K562 (cell line): ENCODE measurements at regions not wholly inside any gene's neighbourhood (a gene's known extent, or its start where the extent isn't known, plus 50 kb on each side); places are given as distances from the start of the nearest gene placed in this dataset.

Source experiments
- ATAC-seq: fragments of 200-7000 bp; cut with Tn5 transposase; 3 replicates; pipeline ENCODE4 v1.9.1; 2020; ENCODE audit warnings: moderate library complexity
- BruUV-seq: library from RNA; stranded (reverse); fragments of 400-500 nt; replicated peaks from 2 replicates; lab custom pipeline; 2021; lab: Mats Ljungman, UMichigan
- CTCF ChIA-PET: fragments of 300-600 bp; formaldehyde crosslinking; extraction: SDS; loops from one replicate; lab custom pipeline; 2021; ENCODE audit warnings: low intra/inter-chr PET ratio; lab: Yijun Ruan, JAX
- POLR2A ChIA-PET: fragments of 300-600, 350-650 bp; sonication (Branson Sonifier 250); formaldehyde crosslinking; extraction: SDS; loops from one replicate; lab custom pipeline; 2021; ENCODE audit warnings: antibody characterized with exemption, inconsistent platforms; lab: Yijun Ruan, JAX
- DNase-seq, 4 experiments: peaks; one replicate each; pipeline versions ENCODE4 v3.0.0 to v3.0.0-alpha.2; 2011 to 2018; ENCODE audit warnings: low spot score in 3 of 4, mixed read lengths in 3 of 4; ENCODE audit errors: extremely low read depth in 1 of 4
- FAIRE-seq: peaks from 2 replicates; lab custom pipeline; 2011; peaks lifted over from hg19 to GRCh38; lab: Jason Lieb, UNC
- H2AFZ ChIP-seq: 2 replicates; pipeline ENCODE4 v1.6.0; 2011; ENCODE audit warnings: low read depth, low read length, control low read depth, inconsistent platforms
- H3K27ac ChIP-seq: fragments of 200-600 bp; 3 replicates; pipeline ENCODE4 v1.8.0; 2011; ENCODE audit warnings: low read depth, mild to moderate bottlenecking, control low read depth, inconsistent platforms, low read length, moderate library complexity, mixed read lengths; ENCODE audit errors: extremely low read depth
- H3K27me3 ChIP-seq, 2 experiments: fragments of 300-600 bp in 1 of 2; 2 replicates in 1 of 2; 3 replicates in 1 of 2; pipeline versions ENCODE4 v1.6.0 to v1.8.0; 2011; ENCODE audit warnings: inconsistent platforms in 2 of 2, low read length in 2 of 2, mild to moderate bottlenecking in 1 of 2, mixed read lengths in 1 of 2, moderate library complexity in 1 of 2; ENCODE audit not compliant: control insufficient read depth in 2 of 2, insufficient read depth in 2 of 2
- H3K36me3 ChIP-seq: fragments of 300-600 bp; 3 replicates; pipeline ENCODE4 v1.8.0; 2011; ENCODE audit warnings: mild to moderate bottlenecking, low read length, inconsistent platforms; ENCODE audit not compliant: control insufficient read depth, insufficient read depth
- H3K4me1 ChIP-seq, 2 experiments: fragments of 200-600 bp in 1 of 2; replicated peaks in 1 of 2; 2 replicates in 1 of 2; 3 replicates in 1 of 2; pipeline versions ENCODE4 v1.5.1 to v1.8.0; 2011; ENCODE audit warnings: inconsistent platforms in 2 of 2, low read length in 2 of 2, mild to moderate bottlenecking in 1 of 2, mixed read lengths in 1 of 2, moderate library complexity in 1 of 2; ENCODE audit not compliant: control insufficient read depth in 2 of 2, insufficient read depth in 2 of 2
- H3K4me2 ChIP-seq: 2 replicates; pipeline ENCODE4 v1.6.1; 2011; ENCODE audit warnings: low read length, control low read depth, inconsistent platforms, mixed read lengths; ENCODE audit not compliant: insufficient read depth
- H3K4me3 ChIP-seq: fragments of 200-600 bp; sonication (generic), shearing (Covaris generic); 2 replicates; pipeline ENCODE4 v1.5.1; 2016; ENCODE audit warnings: control low read depth, inconsistent platforms
- H3K79me2 ChIP-seq: fragments of 200-600 bp; 3 replicates; pipeline ENCODE4 v1.8.0; 2011; ENCODE audit warnings: low read length, inconsistent platforms; ENCODE audit not compliant: control insufficient read depth, insufficient read depth
- H3K9ac ChIP-seq, 2 experiments: 2 replicates each; pipeline versions ENCODE4 v1.6.0 to v1.6.1; 2011; ENCODE audit warnings: low read depth in 2 of 2, low read length in 2 of 2, control low read depth in 1 of 2, inconsistent platforms in 1 of 2, mild to moderate bottlenecking in 1 of 2, mixed read lengths in 1 of 2; ENCODE audit not compliant: insufficient read depth in 1 of 2
- H3K9me1 ChIP-seq: one replicate; pipeline ENCODE4 v1.6.0; 2011; ENCODE audit warnings: inconsistent platforms, mild to moderate bottlenecking, low read length, moderate library complexity; ENCODE audit not compliant: control insufficient read depth, insufficient read depth
- H3K9me3 ChIP-seq: replicated peaks from 2 replicates; pipeline ENCODE4 v1.5.1; 2011; ENCODE audit warnings: low read depth, low read length, inconsistent platforms; ENCODE audit not compliant: control insufficient read depth, insufficient read depth
- H4K20me1 ChIP-seq: replicated peaks from 2 replicates; pipeline ENCODE4 v1.6.1; 2011; ENCODE audit warnings: low read length, inconsistent platforms, mixed read lengths; ENCODE audit not compliant: control insufficient read depth, insufficient read depth
- MCM2 ChIP-seq: fragments of 450-650 bp; IDR thresholded peaks from 2 replicates; pipeline ENCODE4 v1.6.1; 2017; ENCODE audit warnings: low read depth, mild to moderate bottlenecking
- MYBL2 ChIP-seq, 2 experiments: fragments of 450-650 bp in 1 of 2; sonication (generic) in 1 of 2; formaldehyde crosslinking in 1 of 2; IDR thresholded peaks; 2 replicates each; pipeline versions ENCODE4 v1.6.1 to v1.8.1; 2017 to 2022; ENCODE audit warnings: borderline replicate concordance in 1 of 2, inconsistent platforms in 1 of 2, low read depth in 1 of 2, mild to moderate bottlenecking in 1 of 2, missing genetic modification reagents in 1 of 2, moderate library complexity in 1 of 2
- NR1H2 ChIP-seq: sonication (generic); formaldehyde crosslinking; IDR thresholded peaks from 2 replicates; pipeline ENCODE4 v1.4.0; 2020; ENCODE audit warnings: mild to moderate bottlenecking, missing genetic modification reagents
- PTRF ChIP-seq: fragments of 450-650 bp; IDR thresholded peaks from 2 replicates; pipeline ENCODE4 v1.6.1; 2016; ENCODE audit warnings: mild to moderate bottlenecking, missing genetic modification characterization, missing compliant biosample characterization
- STAT5A ChIP-seq: IDR thresholded peaks from 2 replicates; pipeline ENCODE4 v1.6.1; 2012; ENCODE audit warnings: low read length, inconsistent platforms, borderline replicate concordance
- ZNF212 ChIP-seq: fragments of 450-650 bp; formaldehyde crosslinking; IDR thresholded peaks from 2 replicates; pipeline ENCODE4 v1.4.0; 2020; ENCODE audit warnings: mild to moderate bottlenecking
- ZNF764 ChIP-seq: fragments of 250-450 bp; sonication (Bioruptor Pico); IDR thresholded peaks from 2 replicates; pipeline ENCODE4 v1.4.0; 2020; ENCODE audit warnings: low read depth, mild to moderate bottlenecking, moderate library complexity
- ZNF830 ChIP-seq: fragments of 250-450 bp; sonication (Bioruptor Pico); IDR thresholded peaks from 2 replicates; pipeline ENCODE4 v1.5.0; 2021; ENCODE audit warnings: mild to moderate bottlenecking
- WGBS: fragments of 100-300 bp; shearing (Covaris generic); methylation state at CpG from one replicate; pipeline ENCODE4 v1.1.6; 2016; ENCODE audit warnings: low coverage, mixed read lengths; ENCODE audit not compliant: insufficient coverage; ENCODE audit errors: missing lambda C conversion rate; 5-methylcytosine and 5-hydroxymethylcytosine counted together
- in situ Hi-C: fragments of 300-500 bp; cut with MboI; formaldehyde crosslinking; loops from 4 replicates; pipeline ENCODE4 v1.15.0; 2018; ENCODE audit warnings: inconsistent platforms, mixed read lengths
- intact Hi-C: fragments of 100-400 bp; cut with micrococcal nuclease; formaldehyde crosslinking; loops from 2 replicates; pipeline ENCODE4 v1.14.2; 2022
- TF ChIP-seq, protein P1 (sequence below): sonication (generic); formaldehyde crosslinking; IDR thresholded peaks from 2 replicates; pipeline ENCODE4 v1.8.1; 2023; ENCODE audit warnings: mild to moderate bottlenecking, missing genetic modification reagents, moderate library complexity
- TF ChIP-seq, protein P2 (sequence below): fragments of 150-350 bp; IDR thresholded peaks from 2 replicates; pipeline ENCODE4 v1.6.1; 2014; ENCODE audit warnings: low read depth, mild to moderate bottlenecking, low read length, borderline replicate concordance

DNA sequence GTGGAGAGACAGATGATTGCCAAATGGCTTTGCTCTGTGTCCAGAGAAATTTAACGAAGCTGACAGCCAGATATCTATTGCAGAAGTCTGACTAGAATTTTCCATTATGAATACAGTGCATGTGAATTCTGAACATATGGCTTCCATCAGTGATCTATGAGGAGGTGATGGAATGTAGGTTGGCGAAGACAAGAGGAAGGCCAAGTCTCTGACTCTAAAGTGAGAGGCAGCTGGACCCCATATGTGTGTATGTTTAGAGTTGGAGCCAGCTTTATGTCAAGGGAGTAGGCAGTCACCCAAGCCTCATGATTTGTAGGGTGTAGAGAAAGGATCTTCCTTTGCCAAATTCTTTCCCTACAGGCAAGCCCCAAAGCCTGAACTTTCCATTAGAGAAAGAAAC is 76.2 kb upstream of the TEX13D start:
- ChIA-PET CTCF (no interaction called here), POLR2A (interaction anchor here (1.7 to 2.6 kb wide), 2 partner anchors 14 to 19 kb away, joined by 4 to 6 read pairs; no protein-coding TSS in a partner anchor)
- in situ Hi-C loops = no loop called here
- H3K27ac ChIP-seq = no peak overlapping the region
- FAIRE-seq (no peak), DNase-seq (no peak), ATAC-seq (no peak)
- H3K27me3 ChIP-seq = no peaks in the 10 kb centered on the region
- H3K36me3 ChIP-seq = no peaks in the 10 kb centered on the region
- no peak overlapping the region for H2AFZ ChIP-seq
- no peaks in the 10 kb centered on the region for H3K9me1 ChIP-seq
- no peaks in the 10 kb centered on the region for H3K9me3 ChIP-seq
- no peaks in the 10 kb centered on the region for H3K4me1 ChIP-seq
- no peaks in the 10 kb centered on the region for H3K79me2 ChIP-seq
- TF ChIP-seq STAT5A (no peak), PTRF (no peak), ZNF830 (CRISPR knock-in tag) (no peak), ZNF212 (no peak), NR1H2 (CRISPR knock-in tag) (no peak), ZNF764 (CRISPR knock-in tag) (no peak), MCM2 (no peak), MYBL2 (IDR thresholded peaks at IDR 0.05; ENCODE audit: low read depth) (no peak), MYBL2 (CRISPR knock-in tag; IDR thresholded peaks at IDR 0.05; ENCODE audit: borderline replicate concordance) (no peak)
- TF ChIP-seq, protein P1, sequence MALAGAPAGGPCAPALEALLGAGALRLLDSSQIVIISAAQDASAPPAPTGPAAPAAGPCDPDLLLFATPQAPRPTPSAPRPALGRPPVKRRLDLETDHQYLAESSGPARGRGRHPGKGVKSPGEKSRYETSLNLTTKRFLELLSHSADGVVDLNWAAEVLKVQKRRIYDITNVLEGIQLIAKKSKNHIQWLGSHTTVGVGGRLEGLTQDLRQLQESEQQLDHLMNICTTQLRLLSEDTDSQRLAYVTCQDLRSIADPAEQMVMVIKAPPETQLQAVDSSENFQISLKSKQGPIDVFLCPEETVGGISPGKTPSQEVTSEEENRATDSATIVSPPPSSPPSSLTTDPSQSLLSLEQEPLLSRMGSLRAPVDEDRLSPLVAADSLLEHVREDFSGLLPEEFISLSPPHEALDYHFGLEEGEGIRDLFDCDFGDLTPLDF (CRISPR knock-in tag) = no peak
- TF ChIP-seq, protein P2, sequence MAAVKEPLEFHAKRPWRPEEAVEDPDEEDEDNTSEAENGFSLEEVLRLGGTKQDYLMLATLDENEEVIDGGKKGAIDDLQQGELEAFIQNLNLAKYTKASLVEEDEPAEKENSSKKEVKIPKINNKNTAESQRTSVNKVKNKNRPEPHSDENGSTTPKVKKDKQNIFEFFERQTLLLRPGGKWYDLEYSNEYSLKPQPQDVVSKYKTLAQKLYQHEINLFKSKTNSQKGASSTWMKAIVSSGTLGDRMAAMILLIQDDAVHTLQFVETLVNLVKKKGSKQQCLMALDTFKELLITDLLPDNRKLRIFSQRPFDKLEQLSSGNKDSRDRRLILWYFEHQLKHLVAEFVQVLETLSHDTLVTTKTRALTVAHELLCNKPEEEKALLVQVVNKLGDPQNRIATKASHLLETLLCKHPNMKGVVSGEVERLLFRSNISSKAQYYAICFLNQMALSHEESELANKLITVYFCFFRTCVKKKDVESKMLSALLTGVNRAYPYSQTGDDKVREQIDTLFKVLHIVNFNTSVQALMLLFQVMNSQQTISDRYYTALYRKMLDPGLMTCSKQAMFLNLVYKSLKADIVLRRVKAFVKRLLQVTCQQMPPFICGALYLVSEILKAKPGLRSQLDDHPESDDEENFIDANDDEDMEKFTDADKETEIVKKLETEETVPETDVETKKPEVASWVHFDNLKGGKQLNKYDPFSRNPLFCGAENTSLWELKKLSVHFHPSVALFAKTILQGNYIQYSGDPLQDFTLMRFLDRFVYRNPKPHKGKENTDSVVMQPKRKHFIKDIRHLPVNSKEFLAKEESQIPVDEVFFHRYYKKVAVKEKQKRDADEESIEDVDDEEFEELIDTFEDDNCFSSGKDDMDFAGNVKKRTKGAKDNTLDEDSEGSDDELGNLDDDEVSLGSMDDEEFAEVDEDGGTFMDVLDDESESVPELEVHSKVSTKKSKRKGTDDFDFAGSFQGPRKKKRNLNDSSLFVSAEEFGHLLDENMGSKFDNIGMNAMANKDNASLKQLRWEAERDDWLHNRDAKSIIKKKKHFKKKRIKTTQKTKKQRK = no peak
- H4K20me1 ChIP-seq = no peaks in the 10 kb centered on the region
- intact Hi-C loops = no loop called here
- no peak overlapping the region for H3K4me2 ChIP-seq
- 0% methylated on average over 2 of the region's 2 CpGs for WGBS
- H3K4me3 ChIP-seq = no peak overlapping the region
- H3K9ac ChIP-seq = no peak overlapping the region
- no TSS peak for BruUV-seq
